WTC11 (cell line): ENCODE measurements at regions not wholly inside any gene's neighbourhood (a gene's known extent, or its start where the extent isn't known, plus 50 kb on each side); places are given as distances from the start of the nearest gene placed in this dataset.

Experiments
- ATAC-seq: fragments of 200-7000 bp; cut with Tn5 transposase; 2 replicates; pipeline ENCODE4 v1.10.0; 2021; ENCODE audit warnings: mild to moderate bottlenecking, moderate library complexity
- CTCF ChIA-PET: fragments of 300-600 bp; sonication (Branson Sonifier 250); formaldehyde crosslinking; loops from one replicate; lab custom pipeline; 2021; ENCODE audit warnings: antibody characterized with exemption; lab: Charles Lee
- POLR2A ChIA-PET: fragments of 350-600 bp; sonication (Branson Sonifier 250); formaldehyde crosslinking; loops from one replicate; lab custom pipeline; 2021; ENCODE audit warnings: antibody characterized with exemption; lab: Charles Lee
- DNase-seq: peaks from one replicate; pipeline ENCODE4 v3.0.0; 2021; ENCODE audit warnings: low spot score
- H3K27ac Mint-ChIP-seq: 2 replicates; pipeline ENCODE4 v1.8.0; 2021; ENCODE audit warnings: mixed read lengths
- H3K27me3 Mint-ChIP-seq: 2 replicates; pipeline ENCODE4 v1.8.0; 2021; ENCODE audit warnings: low read depth, mild to moderate bottlenecking, moderate library complexity, mixed read lengths
- H3K36me3 Mint-ChIP-seq: 2 replicates; pipeline ENCODE4 v1.8.0; 2021; ENCODE audit warnings: mixed read lengths
- H3K4me1 Mint-ChIP-seq: 2 replicates; pipeline ENCODE4 v1.8.0; 2022; ENCODE audit warnings: mixed read lengths
- H3K4me3 Mint-ChIP-seq: 2 replicates; pipeline ENCODE4 v1.8.0; 2021; ENCODE audit warnings: mild to moderate bottlenecking, moderate library complexity, mixed read lengths
- H3K9me3 Mint-ChIP-seq: 2 replicates; pipeline ENCODE4 v1.8.0; 2021; ENCODE audit warnings: mixed read lengths
- ATF6 ChIP-seq: sonication (generic); formaldehyde crosslinking; IDR thresholded peaks from 2 replicates; pipeline ENCODE4 v1.8.1; 2023; ENCODE audit warnings: mild to moderate bottlenecking, missing genetic modification reagents
- ELF4 ChIP-seq: sonication (generic); formaldehyde crosslinking; IDR thresholded peaks from 2 replicates; pipeline ENCODE4 v1.8.1; 2022; ENCODE audit warnings: low read depth, mild to moderate bottlenecking, moderate library complexity, missing genetic modification reagents
- ERG ChIP-seq: fragments of 250-450 bp; sonication (Bioruptor Pico); IDR thresholded peaks from 2 replicates; pipeline ENCODE4 v1.8.0; 2021; ENCODE audit warnings: mild to moderate bottlenecking
- GRHL2 ChIP-seq: fragments of 250-450 bp; sonication (Bioruptor Pico); IDR thresholded peaks from 2 replicates; pipeline ENCODE4 v1.8.0; 2022; ENCODE audit warnings: mild to moderate bottlenecking, moderate library complexity; ENCODE audit not compliant: insufficient replicate concordance, severe bottlenecking
- GTF2I ChIP-seq: fragments of 250-450 bp; sonication (Bioruptor Pico); conservative IDR thresholded peaks from 2 replicates; pipeline ENCODE4 v1.4.0; 2021; ENCODE audit warnings: mild to moderate bottlenecking
- HMGA2 ChIP-seq: fragments of 250-450 bp; sonication (Bioruptor Pico); IDR thresholded peaks from 2 replicates; pipeline ENCODE4 v1.4.0; 2021; ENCODE audit warnings: mild to moderate bottlenecking, moderate library complexity
- NFATC4 ChIP-seq: fragments of 250-450 bp; sonication (Bioruptor Pico); IDR thresholded peaks from 2 replicates; pipeline ENCODE4 v1.9.0; 2021; ENCODE audit warnings: mild to moderate bottlenecking
- NR2C2 ChIP-seq: sonication (generic); formaldehyde crosslinking; IDR thresholded peaks from 2 replicates; pipeline ENCODE4 v1.8.0; 2022; ENCODE audit warnings: mild to moderate bottlenecking, missing genetic modification reagents
- OVOL2 ChIP-seq: fragments of 250-450 bp; sonication (Bioruptor Pico); IDR thresholded peaks from 2 replicates; pipeline ENCODE4 v1.9.0; 2021; ENCODE audit warnings: mild to moderate bottlenecking, borderline replicate concordance
- PREB ChIP-seq: sonication (generic); formaldehyde crosslinking; IDR thresholded peaks from 2 replicates; pipeline ENCODE4 v1.8.1; 2022; ENCODE audit warnings: mild to moderate bottlenecking, missing genetic modification reagents, moderate library complexity, borderline replicate concordance
- TEAD4 ChIP-seq: sonication (generic); formaldehyde crosslinking; IDR thresholded peaks from 2 replicates; pipeline ENCODE4 v1.8.0; 2022; ENCODE audit warnings: mild to moderate bottlenecking, missing genetic modification reagents
- ZMAT4 ChIP-seq: fragments of 250-450 bp; sonication (Bioruptor Pico); IDR thresholded peaks from 2 replicates; pipeline ENCODE4 v1.9.0; 2021; ENCODE audit warnings: mild to moderate bottlenecking
- ZNF423 ChIP-seq: fragments of 250-450 bp; sonication (Bioruptor Pico); IDR thresholded peaks from 2 replicates; pipeline ENCODE4 v2.1.2; 2022; ENCODE audit warnings: mild to moderate bottlenecking, moderate library complexity
- ZSCAN18 ChIP-seq: fragments of 250-450 bp; sonication (Bioruptor Pico); IDR thresholded peaks from 2 replicates; pipeline ENCODE4 v2.1.2; 2022; ENCODE audit warnings: mild to moderate bottlenecking, moderate library complexity
- TF ChIP-seq, protein P1 (sequence below): sonication (generic); formaldehyde crosslinking; IDR thresholded peaks from 2 replicates; pipeline ENCODE4 v1.8.0; 2022; ENCODE audit warnings: mild to moderate bottlenecking, missing genetic modification reagents
- TF ChIP-seq, protein P2 (sequence below): fragments of 250-450 bp; sonication (Bioruptor Pico); IDR thresholded peaks from 2 replicates; pipeline ENCODE4 v1.9.0; 2021; ENCODE audit warnings: mild to moderate bottlenecking
- TF ChIP-seq, protein P3 (sequence below): fragments of 250-450 bp; sonication (Bioruptor Pico); IDR thresholded peaks from 2 replicates; pipeline ENCODE4 v1.9.0; 2021; ENCODE audit warnings: moderate library complexity, mild to moderate bottlenecking, inconsistent platforms, borderline replicate concordance
- TF ChIP-seq, protein P4 (sequence below): sonication (generic); formaldehyde crosslinking; IDR thresholded peaks from 2 replicates; pipeline ENCODE4 v1.8.1; 2023; ENCODE audit warnings: mild to moderate bottlenecking, missing genetic modification reagents, borderline replicate concordance

GRCh38 chr16:64295466-64295865, 826.4 kb downstream of the CDH11 start:
- Mint-ChIP-seq H3K36me3 (no peaks in the 10 kb centered on the region), H3K4me3 (no peak overlapping the region), H3K27ac (no peak overlapping the region), H3K4me1 (peaks cover 14% of the 10 kb centered on the region)
- ChIA-PET POLR2A (no interaction called here), CTCF (no interaction called here)
- no peak for ATAC-seq
- DNase-seq = no peak
- TF ChIP-seq ZNF423 (CRISPR knock-in tag) = no peak
- no peak for TF ChIP-seq OVOL2
- no peak for TF ChIP-seq PREB (CRISPR knock-in tag)
- TF ChIP-seq HMGA2 (CRISPR knock-in tag) = no peak
- TF ChIP-seq, protein P1, sequence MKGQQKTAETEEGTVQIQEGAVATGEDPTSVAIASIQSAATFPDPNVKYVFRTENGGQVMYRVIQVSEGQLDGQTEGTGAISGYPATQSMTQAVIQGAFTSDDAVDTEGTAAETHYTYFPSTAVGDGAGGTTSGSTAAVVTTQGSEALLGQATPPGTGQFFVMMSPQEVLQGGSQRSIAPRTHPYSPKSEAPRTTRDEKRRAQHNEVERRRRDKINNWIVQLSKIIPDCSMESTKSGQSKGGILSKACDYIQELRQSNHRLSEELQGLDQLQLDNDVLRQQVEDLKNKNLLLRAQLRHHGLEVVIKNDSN (CRISPR knock-in tag) = no peak
- TF ChIP-seq, protein P2, sequence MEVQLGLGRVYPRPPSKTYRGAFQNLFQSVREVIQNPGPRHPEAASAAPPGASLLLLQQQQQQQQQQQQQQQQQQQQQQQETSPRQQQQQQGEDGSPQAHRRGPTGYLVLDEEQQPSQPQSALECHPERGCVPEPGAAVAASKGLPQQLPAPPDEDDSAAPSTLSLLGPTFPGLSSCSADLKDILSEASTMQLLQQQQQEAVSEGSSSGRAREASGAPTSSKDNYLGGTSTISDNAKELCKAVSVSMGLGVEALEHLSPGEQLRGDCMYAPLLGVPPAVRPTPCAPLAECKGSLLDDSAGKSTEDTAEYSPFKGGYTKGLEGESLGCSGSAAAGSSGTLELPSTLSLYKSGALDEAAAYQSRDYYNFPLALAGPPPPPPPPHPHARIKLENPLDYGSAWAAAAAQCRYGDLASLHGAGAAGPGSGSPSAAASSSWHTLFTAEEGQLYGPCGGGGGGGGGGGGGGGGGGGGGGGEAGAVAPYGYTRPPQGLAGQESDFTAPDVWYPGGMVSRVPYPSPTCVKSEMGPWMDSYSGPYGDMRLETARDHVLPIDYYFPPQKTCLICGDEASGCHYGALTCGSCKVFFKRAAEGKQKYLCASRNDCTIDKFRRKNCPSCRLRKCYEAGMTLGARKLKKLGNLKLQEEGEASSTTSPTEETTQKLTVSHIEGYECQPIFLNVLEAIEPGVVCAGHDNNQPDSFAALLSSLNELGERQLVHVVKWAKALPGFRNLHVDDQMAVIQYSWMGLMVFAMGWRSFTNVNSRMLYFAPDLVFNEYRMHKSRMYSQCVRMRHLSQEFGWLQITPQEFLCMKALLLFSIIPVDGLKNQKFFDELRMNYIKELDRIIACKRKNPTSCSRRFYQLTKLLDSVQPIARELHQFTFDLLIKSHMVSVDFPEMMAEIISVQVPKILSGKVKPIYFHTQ (CRISPR knock-in tag) = no peak
- no peak for TF ChIP-seq ZMAT4 (CRISPR knock-in tag)
- TF ChIP-seq, protein P3, sequence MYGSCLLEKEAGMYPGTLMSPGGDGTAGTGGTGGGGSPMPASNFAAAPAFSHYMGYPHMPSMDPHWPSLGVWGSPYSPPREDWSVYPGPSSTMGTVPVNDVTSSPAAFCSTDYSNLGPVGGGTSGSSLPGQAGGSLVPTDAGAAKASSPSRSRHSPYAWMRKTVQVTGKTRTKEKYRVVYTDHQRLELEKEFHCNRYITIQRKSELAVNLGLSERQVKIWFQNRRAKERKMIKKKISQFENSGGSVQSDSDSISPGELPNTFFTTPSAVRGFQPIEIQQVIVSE = no peak
- TF ChIP-seq, protein P4, sequence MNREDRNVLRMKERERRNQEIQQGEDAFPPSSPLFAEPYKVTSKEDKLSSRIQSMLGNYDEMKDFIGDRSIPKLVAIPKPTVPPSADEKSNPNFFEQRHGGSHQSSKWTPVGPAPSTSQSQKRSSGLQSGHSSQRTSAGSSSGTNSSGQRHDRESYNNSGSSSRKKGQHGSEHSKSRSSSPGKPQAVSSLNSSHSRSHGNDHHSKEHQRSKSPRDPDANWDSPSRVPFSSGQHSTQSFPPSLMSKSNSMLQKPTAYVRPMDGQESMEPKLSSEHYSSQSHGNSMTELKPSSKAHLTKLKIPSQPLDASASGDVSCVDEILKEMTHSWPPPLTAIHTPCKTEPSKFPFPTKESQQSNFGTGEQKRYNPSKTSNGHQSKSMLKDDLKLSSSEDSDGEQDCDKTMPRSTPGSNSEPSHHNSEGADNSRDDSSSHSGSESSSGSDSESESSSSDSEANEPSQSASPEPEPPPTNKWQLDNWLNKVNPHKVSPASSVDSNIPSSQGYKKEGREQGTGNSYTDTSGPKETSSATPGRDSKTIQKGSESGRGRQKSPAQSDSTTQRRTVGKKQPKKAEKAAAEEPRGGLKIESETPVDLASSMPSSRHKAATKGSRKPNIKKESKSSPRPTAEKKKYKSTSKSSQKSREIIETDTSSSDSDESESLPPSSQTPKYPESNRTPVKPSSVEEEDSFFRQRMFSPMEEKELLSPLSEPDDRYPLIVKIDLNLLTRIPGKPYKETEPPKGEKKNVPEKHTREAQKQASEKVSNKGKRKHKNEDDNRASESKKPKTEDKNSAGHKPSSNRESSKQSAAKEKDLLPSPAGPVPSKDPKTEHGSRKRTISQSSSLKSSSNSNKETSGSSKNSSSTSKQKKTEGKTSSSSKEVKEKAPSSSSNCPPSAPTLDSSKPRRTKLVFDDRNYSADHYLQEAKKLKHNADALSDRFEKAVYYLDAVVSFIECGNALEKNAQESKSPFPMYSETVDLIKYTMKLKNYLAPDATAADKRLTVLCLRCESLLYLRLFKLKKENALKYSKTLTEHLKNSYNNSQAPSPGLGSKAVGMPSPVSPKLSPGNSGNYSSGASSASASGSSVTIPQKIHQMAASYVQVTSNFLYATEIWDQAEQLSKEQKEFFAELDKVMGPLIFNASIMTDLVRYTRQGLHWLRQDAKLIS (CRISPR knock-in tag) = no peak
- TF ChIP-seq TEAD4 (CRISPR knock-in tag) = no peak
- TF ChIP-seq ZSCAN18 = no peak
- TF ChIP-seq NFATC4 (CRISPR knock-in tag) = no peak
- TF ChIP-seq, all 79 proteins: peak for 0
- peaks cover 7% of the 10 kb centered on the region; the same call in 1 of the 2 replicates for H3K9me3 Mint-ChIP-seq
- H3K27me3 Mint-ChIP-seq = no peaks in the 10 kb centered on the region

- ChIA-PET CTCF (no interaction called here), POLR2A (no interaction called here)
- H3K4me3 Mint-ChIP-seq = no peak overlapping the region
- H3K27ac Mint-ChIP-seq = no peak overlapping the region
- no peak for DNase-seq
- no peak for ATAC-seq
- H3K9me3 Mint-ChIP-seq = peaks cover 7% of the 10 kb centered on the region; the same call in 1 of the 2 replicates
- H3K36me3 Mint-ChIP-seq = no peaks in the 10 kb centered on the region
- H3K27me3 Mint-ChIP-seq = no peaks in the 10 kb centered on the region
- H3K4me1 Mint-ChIP-seq = peaks cover 21% of the 10 kb centered on the region
- no peak for TF ChIP-seq ATF6 (CRISPR knock-in tag)
- no peak for TF ChIP-seq OVOL2
- no peak for TF ChIP-seq ERG
- no peak for TF ChIP-seq GRHL2 (CRISPR knock-in tag)
- no peak for TF ChIP-seq GTF2I (CRISPR knock-in tag)
- no peak for TF ChIP-seq ELF4 (CRISPR knock-in tag)
- TF ChIP-seq NR2C2 (CRISPR knock-in tag) = no peak
- TF ChIP-seq HMGA2 (CRISPR knock-in tag) = no peak
These were observed 828.9 kb downstream of the CDH11 start for GRCh38 chr16:64292953-64293352.
